ENCODE measurements at regions not wholly inside any gene's neighbourhood (a gene's known extent, or its start where the extent isn't known, plus 50 kb on each side); places are given as distances from the start of the nearest gene placed in this dataset.

DNA sequence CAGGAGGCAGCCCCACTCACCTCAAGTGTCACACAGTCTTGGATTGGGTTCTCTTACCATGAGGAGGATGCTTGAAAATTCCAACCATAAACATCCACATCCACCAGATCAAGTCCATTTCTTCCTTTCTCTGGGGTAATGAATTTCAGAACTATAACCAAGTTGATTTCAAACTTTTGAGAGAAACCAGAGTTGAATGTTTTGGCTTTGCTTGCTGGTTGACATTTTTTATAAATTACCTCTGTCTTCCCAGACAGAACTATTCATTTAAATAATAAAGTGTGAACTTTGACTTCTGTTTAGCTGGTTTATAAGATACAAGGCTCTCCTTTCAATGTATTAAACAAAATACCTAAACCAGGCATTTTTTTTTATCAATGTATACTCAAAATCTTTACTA lies 550.7 kb downstream of the KCTD12 start:
- TF ChIP-seq, protein P1, sequence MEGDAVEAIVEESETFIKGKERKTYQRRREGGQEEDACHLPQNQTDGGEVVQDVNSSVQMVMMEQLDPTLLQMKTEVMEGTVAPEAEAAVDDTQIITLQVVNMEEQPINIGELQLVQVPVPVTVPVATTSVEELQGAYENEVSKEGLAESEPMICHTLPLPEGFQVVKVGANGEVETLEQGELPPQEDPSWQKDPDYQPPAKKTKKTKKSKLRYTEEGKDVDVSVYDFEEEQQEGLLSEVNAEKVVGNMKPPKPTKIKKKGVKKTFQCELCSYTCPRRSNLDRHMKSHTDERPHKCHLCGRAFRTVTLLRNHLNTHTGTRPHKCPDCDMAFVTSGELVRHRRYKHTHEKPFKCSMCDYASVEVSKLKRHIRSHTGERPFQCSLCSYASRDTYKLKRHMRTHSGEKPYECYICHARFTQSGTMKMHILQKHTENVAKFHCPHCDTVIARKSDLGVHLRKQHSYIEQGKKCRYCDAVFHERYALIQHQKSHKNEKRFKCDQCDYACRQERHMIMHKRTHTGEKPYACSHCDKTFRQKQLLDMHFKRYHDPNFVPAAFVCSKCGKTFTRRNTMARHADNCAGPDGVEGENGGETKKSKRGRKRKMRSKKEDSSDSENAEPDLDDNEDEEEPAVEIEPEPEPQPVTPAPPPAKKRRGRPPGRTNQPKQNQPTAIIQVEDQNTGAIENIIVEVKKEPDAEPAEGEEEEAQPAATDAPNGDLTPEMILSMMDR (IDR thresholded peaks at IDR 0.05) = no peak
- TF ChIP-seq POLR2AphosphoS5 (IDR thresholded peaks at IDR 0.05; ENCODE audit: insufficient read depth in 1 of 2, low read depth in 1 of 2) = no peak
